Activated CD8-positive, alpha-beta T cell treated with anti-CD3 and anti-CD28 coated beads for 36 hours (primary cell): ENCODE measurements at regions not wholly inside any gene's neighbourhood (a gene's known extent, or its start where the extent isn't known, plus 50 kb on each side); places are given as distances from the start of the nearest gene placed in this dataset.
A peak's percentile ranks its signal among the peaks of the same experiment; 100 is the strongest.

Source experiments
- ATAC-seq: fragments of 200-7000 bp; cut with Tn5 transposase; one replicate; pipeline ENCODE4 v1.10.0; 2021; ENCODE audit warnings: mild to moderate bottlenecking, moderate library complexity
- CTCF ChIA-PET: fragments of 350-600 bp; sonication (Branson Sonifier 250); formaldehyde crosslinking; loops from one replicate; lab custom pipeline; 2021; ENCODE audit warnings: antibody characterized with exemption; lab: Charles Lee
- POLR2A ChIA-PET: fragments of 350-600 bp; sonication (Branson Sonifier 250); formaldehyde crosslinking; loops from one replicate; lab custom pipeline; 2021; ENCODE audit warnings: antibody characterized with exemption; lab: Charles Lee
- DNase-seq: peaks from one replicate; pipeline ENCODE4 v3.0.0-alpha.2; 2020
- H3K27ac Mint-ChIP-seq: one replicate; pipeline ENCODE4 v1.8.0; 2021; ENCODE audit warnings: mild to moderate bottlenecking, mixed read lengths
- H3K27me3 Mint-ChIP-seq: one replicate; pipeline ENCODE4 v1.8.0; 2021; ENCODE audit warnings: mixed read lengths
- H3K36me3 Mint-ChIP-seq: one replicate; pipeline ENCODE4 v1.8.0; 2021; ENCODE audit warnings: low read depth, mixed read lengths
- H3K4me1 Mint-ChIP-seq: one replicate; pipeline ENCODE4 v1.8.0; 2021; ENCODE audit warnings: low read depth, mixed read lengths
- H3K4me3 Mint-ChIP-seq: one replicate; pipeline ENCODE4 v1.8.0; 2021; ENCODE audit warnings: mild to moderate bottlenecking, moderate library complexity, mixed read lengths
- H3K9me3 Mint-ChIP-seq: one replicate; pipeline ENCODE4 v1.8.0; 2021; ENCODE audit warnings: mixed read lengths
- CTCF ChIP-seq: fragments of 200-600 bp; IDR thresholded peaks from one replicate; pipeline ENCODE4 v1.8.0; 2022; ENCODE audit warnings: antibody characterized with exemption, mild to moderate bottlenecking
- intact Hi-C: fragments of 100-400 bp; cut with micrococcal nuclease; formaldehyde crosslinking; loops from one replicate; pipeline ENCODE4 v1.10.0; 2022

GRCh38 chr1:60136395-60136794 lies 62.8 kb upstream of the C1orf87 start:
- Mint-ChIP-seq H3K4me1 (peaks cover 7% of the 10 kb centered on the region), H3K36me3 (no peaks in the 10 kb centered on the region), H3K27ac (no peak overlapping the region), H3K27me3 (peaks cover 2% of the 10 kb centered on the region), H3K4me3 (no peak overlapping the region), H3K9me3 (no peaks in the 10 kb centered on the region)
- TF ChIP-seq CTCF: no peak
- DNase-seq (no peak), ATAC-seq (no peak)
- CTCF ChIA-PET: interaction anchor here (1.8 kb wide), 1 partner anchor 9 kb away, joined by 5 read pairs; no protein-coding TSS in a partner anchor
- POLR2A ChIA-PET: interaction anchor here (0.6 kb wide), 1 partner anchor 46 kb away, joined by 3 read pairs; no protein-coding TSS in a partner anchor
- intact Hi-C loops: no loop called here

GRCh38 chr1:60134716-60135115 lies 61.1 kb upstream of the C1orf87 start:
- DNase-seq (no peak), ATAC-seq (no peak)
- POLR2A ChIA-PET: no interaction called here
- no peaks in the 10 kb centered on the region for H3K36me3 Mint-ChIP-seq
- no peak for TF ChIP-seq CTCF
- H3K27ac Mint-ChIP-seq: no peak overlapping the region
- H3K9me3 Mint-ChIP-seq: no peaks in the 10 kb centered on the region
- CTCF ChIA-PET: no interaction called here
- H3K4me3 Mint-ChIP-seq: no peak overlapping the region
- peaks cover 7% of the 10 kb centered on the region for H3K4me1 Mint-ChIP-seq
- intact Hi-C loops: no loop called here
- H3K27me3 Mint-ChIP-seq: no peaks in the 10 kb centered on the region

GRCh38 chr1:60133848-60134247 lies 60.3 kb upstream of the C1orf87 start:
- Mint-ChIP-seq H3K9me3 (no peaks in the 10 kb centered on the region), H3K4me1 (peaks cover 7% of the 10 kb centered on the region), H3K27ac (no peak overlapping the region), H3K4me3 (no peak overlapping the region), H3K27me3 (no peaks in the 10 kb centered on the region), H3K36me3 (no peaks in the 10 kb centered on the region)
- ChIA-PET CTCF (no interaction called here), POLR2A (no interaction called here)
- TF ChIP-seq CTCF: no peak
- ATAC-seq (no peak), DNase-seq (no peak)
- intact Hi-C loops: no loop called here

- H3K9me3 Mint-ChIP-seq: no peaks in the 10 kb centered on the region
- intact Hi-C loops: no loop called here
- ChIA-PET CTCF (no interaction called here), POLR2A (no interaction called here)
- DNase-seq: peak; percentile 12
- H3K27ac Mint-ChIP-seq: no peak overlapping the region
- peaks cover 7% of the 10 kb centered on the region for H3K4me1 Mint-ChIP-seq
- ATAC-seq: no peak
- H3K36me3 Mint-ChIP-seq: no peaks in the 10 kb centered on the region
- H3K4me3 Mint-ChIP-seq: no peak overlapping the region
- no peaks in the 10 kb centered on the region for H3K27me3 Mint-ChIP-seq
- no peak for TF ChIP-seq CTCF
Observed at GRCh38 chr1:60133000-60133673, 59.6 kb upstream of the C1orf87 start.

- ChIA-PET CTCF (no interaction called here), POLR2A (no interaction called here)
- Mint-ChIP-seq H3K4me3 (no peak overlapping the region), H3K4me1 (peaks cover 7% of the 10 kb centered on the region), H3K36me3 (no peaks in the 10 kb centered on the region), H3K27ac (no peak overlapping the region), H3K9me3 (no peaks in the 10 kb centered on the region), H3K27me3 (no peaks in the 10 kb centered on the region)
- ATAC-seq (no peak), DNase-seq (no peak)
- TF ChIP-seq CTCF: no peak
- intact Hi-C loops: no loop called here
Observed at GRCh38 chr1:60132108-60132507, 58.5 kb upstream of the C1orf87 start.
